GM19463 (cell line): ENCODE measurements at regions not wholly inside any gene's neighbourhood (a gene's known extent, or its start where the extent isn't known, plus 50 kb on each side); places are given as distances from the start of the nearest gene placed in this dataset.
"Not testable (repeated sequence)": the region's sequence is repeated elsewhere in the genome, so short reads cannot be mapped to it uniquely, and the experiment has no call there.

Experiments
- ATAC-seq: cut with Tn5 transposase; IDR thresholded peaks from one replicate; pipeline ENCODE4 v1.9.1; 2021; ENCODE audit warnings: mild to moderate bottlenecking, moderate library complexity; ENCODE audit not compliant: unreplicated experiment

- ATAC-seq = no peak
These were observed 1153.9 kb downstream of the AACS start for GRCh38 chr12:126219139-126219538.

- ATAC-seq = no peak
These were observed 1154.5 kb downstream of the AACS start for GRCh38 chr12:126219654-126220279.

- ATAC-seq = no peak
These were observed 1158.8 kb downstream of the AACS start for GRCh38 chr12:126224032-126224431.

GRCh38 chr12:126228936-126229335 lies 1163.7 kb downstream of the AACS start:
- no peak for ATAC-seq

- ATAC-seq = no peak
These were observed 1167.5 kb downstream of the AACS start for GRCh38 chr12:126232711-126233110.

GRCh38 chr12:126233625-126234024 lies 1168.4 kb downstream of the AACS start:
- ATAC-seq = no peak

GRCh38 chr12:126243814-126244440 lies 1178.7 kb downstream of the AACS start:
- ATAC-seq = no peak

GRCh38 chr12:126247936-126248335 lies 1182.7 kb downstream of the AACS start:
- ATAC-seq = no peak

GRCh38 chr12:126248871-126249403 lies 1183.7 kb downstream of the AACS start:
- no peak for ATAC-seq

GRCh38 chr12:126258190-126258589 lies 1193.0 kb downstream of the AACS start:
- ATAC-seq = no peak

GRCh38 chr12:126262829-126263228 lies 1197.6 kb downstream of the AACS start:
- ATAC-seq = no peak

GRCh38 chr12:126268222-126268621 lies 1203.0 kb downstream of the AACS start:
- ATAC-seq = no peak

GRCh38 chr12:126271159-126271558 lies 1205.9 kb downstream of the AACS start:
- no peak for ATAC-seq

- ATAC-seq = no peak
These were observed 1217.5 kb downstream of the AACS start for GRCh38 chr12:126282691-126283090.

- no peak for ATAC-seq
These were observed 1221.0 kb downstream of the AACS start for GRCh38 chr12:126286203-126286602.

GRCh38 chr12:126290456-126290855 lies 1225.2 kb downstream of the AACS start:
- ATAC-seq = no peak

- ATAC-seq = not testable (repeated sequence)
These were observed 1226.8 kb downstream of the AACS start for GRCh38 chr12:126291987-126292386.

- ATAC-seq = no peak
These were observed 1230.4 kb downstream of the AACS start for GRCh38 chr12:126295652-126296051.

- ATAC-seq = no peak
These were observed 1244.0 kb downstream of the AACS start for GRCh38 chr12:126309278-126309677.

GRCh38 chr12:126312457-126312856 lies 1247.2 kb downstream of the AACS start:
- ATAC-seq = no peak

- ATAC-seq = no peak
These were observed 1251.2 kb downstream of the AACS start for GRCh38 chr12:126316411-126316810.
